DND-41 (cell line): ENCODE measurements at regions not wholly inside any gene's neighbourhood (a gene's known extent, or its start where the extent isn't known, plus 50 kb on each side); places are given as distances from the start of the nearest gene placed in this dataset.

Source experiments
- ATAC-seq: fragments of 200-7000 bp; cut with Tn5 transposase; 3 replicates; pipeline ENCODE4 v1.9.1; 2021; ENCODE audit warnings: low read depth; ENCODE audit not compliant: insufficient read depth
- DNase-seq: peaks from one replicate; pipeline ENCODE4 v3.0.0-alpha.2; 2020
- H2AFZ ChIP-seq: 2 replicates; pipeline ENCODE4 v1.6.0; 2012; ENCODE audit warnings: low read depth, low read length
- H3K27ac ChIP-seq: 2 replicates; pipeline ENCODE4 v1.5.1; 2012; ENCODE audit warnings: low read length, inconsistent platforms
- H3K27me3 ChIP-seq: fragments of 200-600 bp; sonication (generic); 2 replicates; pipeline ENCODE4 v1.6.0; 2012; ENCODE audit warnings: low read length, mild to moderate bottlenecking, inconsistent platforms; ENCODE audit not compliant: insufficient read depth, poor library complexity
- H3K36me3 ChIP-seq: 2 replicates; pipeline ENCODE4 v1.5.1; 2012; ENCODE audit warnings: low read length, inconsistent platforms; ENCODE audit not compliant: insufficient read depth
- H3K4me1 ChIP-seq: 2 replicates; pipeline ENCODE4 v1.5.1; 2012; ENCODE audit warnings: mild to moderate bottlenecking, low read length; ENCODE audit not compliant: insufficient read depth
- H3K4me2 ChIP-seq: 2 replicates; pipeline ENCODE4 v1.6.0; 2012; ENCODE audit warnings: mild to moderate bottlenecking, moderate library complexity, low read length, inconsistent platforms; ENCODE audit not compliant: insufficient read depth
- H3K4me3 ChIP-seq, 2 experiments: fragments of 200-600 bp in 1 of 2; shearing (Covaris generic) in 1 of 2; 2 replicates each; pipeline ENCODE4 v1.5.1; 2012 to 2016; ENCODE audit warnings: inconsistent platforms in 2 of 2, low read length in 2 of 2, mild to moderate bottlenecking in 2 of 2, low read depth in 1 of 2, moderate library complexity in 1 of 2
- H3K79me2 ChIP-seq: 2 replicates; pipeline ENCODE4 v1.6.0; 2012; ENCODE audit warnings: low read length, inconsistent platforms; ENCODE audit not compliant: insufficient read depth
- H3K9ac ChIP-seq: 2 replicates; pipeline ENCODE4 v1.6.0; 2012; ENCODE audit warnings: low read depth, mild to moderate bottlenecking, inconsistent platforms, low read length, moderate library complexity
- H3K9me3 ChIP-seq: 2 replicates; pipeline ENCODE4 v1.5.1; 2012; ENCODE audit warnings: low read length, moderate library complexity, mild to moderate bottlenecking, inconsistent platforms; ENCODE audit not compliant: insufficient read depth, severe bottlenecking
- H4K20me1 ChIP-seq: 2 replicates; pipeline ENCODE4 v1.6.0; 2012; ENCODE audit warnings: low read length; ENCODE audit not compliant: insufficient read depth
- EZH2 ChIP-seq: IDR thresholded peaks from 3 replicates; pipeline ENCODE4 v1.6.1; 2012; ENCODE audit warnings: borderline replicate concordance, low read depth, mild to moderate bottlenecking, moderate library complexity, low read length, inconsistent platforms; ENCODE audit not compliant: severe bottlenecking
- TF ChIP-seq, protein P1 (sequence below): IDR thresholded peaks from 2 replicates; pipeline ENCODE4 v1.5.1; 2012; ENCODE audit warnings: borderline replicate concordance, low read length, moderate library complexity, mild to moderate bottlenecking; ENCODE audit not compliant: poor library complexity, severe bottlenecking; ENCODE audit errors: extremely low read depth

DNA sequence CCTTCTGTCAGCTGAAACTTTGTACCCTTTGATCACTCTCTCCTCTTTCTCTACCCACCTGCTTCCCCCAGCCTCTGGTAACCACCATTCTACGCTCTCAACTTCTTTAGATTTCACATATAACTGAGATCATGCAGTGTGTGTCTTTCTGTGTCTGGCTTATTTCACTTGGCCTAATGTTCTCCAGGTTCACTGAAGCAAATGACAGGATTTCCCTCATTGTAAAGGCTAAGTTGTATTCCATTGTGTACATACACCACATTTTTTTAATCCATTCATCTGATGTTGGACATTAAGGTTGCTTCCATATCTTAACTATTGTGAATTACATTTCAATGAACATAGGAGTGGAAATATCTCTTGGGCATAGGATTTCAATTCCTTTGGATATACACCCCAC lies 207.6 kb downstream of the MIAT start:
- ATAC-seq (no peak), DNase-seq (no peak)
- Histone ChIP-seq H3K36me3 (no peaks in the 10 kb centered on the region), H4K20me1 (no peaks in the 10 kb centered on the region), H3K27ac (no peak overlapping the region), H3K4me1 (no peaks in the 10 kb centered on the region), H3K9me3 (no peaks in the 10 kb centered on the region), H2AFZ (no peak overlapping the region), H3K79me2 (no peaks in the 10 kb centered on the region), H3K27me3 (no peaks in the 10 kb centered on the region), H3K4me3 (no peak overlapping the region), H3K4me2 (no peak overlapping the region), H3K9ac (no peak overlapping the region)
- TF ChIP-seq EZH2 = no peak
- TF ChIP-seq, protein P1, sequence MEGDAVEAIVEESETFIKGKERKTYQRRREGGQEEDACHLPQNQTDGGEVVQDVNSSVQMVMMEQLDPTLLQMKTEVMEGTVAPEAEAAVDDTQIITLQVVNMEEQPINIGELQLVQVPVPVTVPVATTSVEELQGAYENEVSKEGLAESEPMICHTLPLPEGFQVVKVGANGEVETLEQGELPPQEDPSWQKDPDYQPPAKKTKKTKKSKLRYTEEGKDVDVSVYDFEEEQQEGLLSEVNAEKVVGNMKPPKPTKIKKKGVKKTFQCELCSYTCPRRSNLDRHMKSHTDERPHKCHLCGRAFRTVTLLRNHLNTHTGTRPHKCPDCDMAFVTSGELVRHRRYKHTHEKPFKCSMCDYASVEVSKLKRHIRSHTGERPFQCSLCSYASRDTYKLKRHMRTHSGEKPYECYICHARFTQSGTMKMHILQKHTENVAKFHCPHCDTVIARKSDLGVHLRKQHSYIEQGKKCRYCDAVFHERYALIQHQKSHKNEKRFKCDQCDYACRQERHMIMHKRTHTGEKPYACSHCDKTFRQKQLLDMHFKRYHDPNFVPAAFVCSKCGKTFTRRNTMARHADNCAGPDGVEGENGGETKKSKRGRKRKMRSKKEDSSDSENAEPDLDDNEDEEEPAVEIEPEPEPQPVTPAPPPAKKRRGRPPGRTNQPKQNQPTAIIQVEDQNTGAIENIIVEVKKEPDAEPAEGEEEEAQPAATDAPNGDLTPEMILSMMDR = no peak

DNA sequence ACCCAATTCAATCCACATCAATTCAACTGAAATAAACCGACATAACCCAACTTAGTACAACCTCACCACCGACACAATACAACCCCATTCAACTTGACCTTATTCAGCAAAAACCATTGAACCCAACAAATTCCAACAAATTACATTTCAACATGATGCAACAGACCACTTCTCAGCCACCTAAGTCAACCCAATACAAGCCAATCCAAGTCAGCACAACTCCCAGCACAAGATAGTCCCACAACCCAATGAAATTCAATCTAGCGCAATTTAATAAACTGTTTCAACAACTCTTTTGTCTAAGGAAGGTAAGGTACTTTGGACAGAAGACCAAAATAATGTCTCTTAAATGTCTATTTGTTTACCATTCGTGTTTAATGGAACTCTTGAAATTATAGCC lies 226.0 kb downstream of the MIAT start:
- Histone ChIP-seq H3K4me2 (no peak overlapping the region), H4K20me1 (no peaks in the 10 kb centered on the region), H3K27ac (no peak overlapping the region), H3K4me3 (no peak overlapping the region), H2AFZ (no peak overlapping the region), H3K36me3 (no peaks in the 10 kb centered on the region), H3K79me2 (no peaks in the 10 kb centered on the region), H3K9me3 (no peaks in the 10 kb centered on the region), H3K9ac (no peak overlapping the region), H3K4me1 (no peaks in the 10 kb centered on the region), H3K27me3 (no peaks in the 10 kb centered on the region)
- no peak for ATAC-seq
- TF ChIP-seq, protein P1 = no peak
- no peak for TF ChIP-seq EZH2
- no peak for DNase-seq

DNA sequence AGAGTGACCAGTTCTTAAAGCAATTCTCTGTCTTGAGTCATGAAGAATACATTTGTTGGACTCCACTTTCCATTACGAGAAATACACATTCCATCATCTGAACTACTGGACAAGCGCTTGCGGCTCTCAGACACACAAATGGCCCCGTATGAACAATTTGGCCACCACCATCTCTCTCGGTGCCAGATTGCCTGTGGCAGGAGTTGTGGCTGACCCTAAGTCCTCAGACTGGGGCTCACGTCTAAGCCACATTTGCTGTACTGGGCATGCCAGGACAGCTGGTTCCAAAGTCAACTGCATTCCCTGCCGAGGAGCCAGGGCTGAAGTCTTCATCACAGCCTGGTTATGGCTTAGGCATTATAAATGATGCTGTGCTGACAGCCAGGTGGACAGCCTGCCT lies 227.5 kb downstream of the MIAT start:
- H3K27me3 ChIP-seq = no peaks in the 10 kb centered on the region
- TF ChIP-seq, protein P1 = no peak
- no peak for TF ChIP-seq EZH2
- H3K79me2 ChIP-seq = no peaks in the 10 kb centered on the region
- H3K4me3 ChIP-seq = no peak overlapping the region
- H2AFZ ChIP-seq = no peak overlapping the region
- no peaks in the 10 kb centered on the region for H4K20me1 ChIP-seq
- no peak overlapping the region for H3K4me2 ChIP-seq
- no peak for ATAC-seq
- H3K9ac ChIP-seq = no peak overlapping the region
- H3K27ac ChIP-seq = no peak overlapping the region
- no peaks in the 10 kb centered on the region for H3K36me3 ChIP-seq
- no peaks in the 10 kb centered on the region for H3K9me3 ChIP-seq
- no peak for DNase-seq
- no peaks in the 10 kb centered on the region for H3K4me1 ChIP-seq

DNA sequence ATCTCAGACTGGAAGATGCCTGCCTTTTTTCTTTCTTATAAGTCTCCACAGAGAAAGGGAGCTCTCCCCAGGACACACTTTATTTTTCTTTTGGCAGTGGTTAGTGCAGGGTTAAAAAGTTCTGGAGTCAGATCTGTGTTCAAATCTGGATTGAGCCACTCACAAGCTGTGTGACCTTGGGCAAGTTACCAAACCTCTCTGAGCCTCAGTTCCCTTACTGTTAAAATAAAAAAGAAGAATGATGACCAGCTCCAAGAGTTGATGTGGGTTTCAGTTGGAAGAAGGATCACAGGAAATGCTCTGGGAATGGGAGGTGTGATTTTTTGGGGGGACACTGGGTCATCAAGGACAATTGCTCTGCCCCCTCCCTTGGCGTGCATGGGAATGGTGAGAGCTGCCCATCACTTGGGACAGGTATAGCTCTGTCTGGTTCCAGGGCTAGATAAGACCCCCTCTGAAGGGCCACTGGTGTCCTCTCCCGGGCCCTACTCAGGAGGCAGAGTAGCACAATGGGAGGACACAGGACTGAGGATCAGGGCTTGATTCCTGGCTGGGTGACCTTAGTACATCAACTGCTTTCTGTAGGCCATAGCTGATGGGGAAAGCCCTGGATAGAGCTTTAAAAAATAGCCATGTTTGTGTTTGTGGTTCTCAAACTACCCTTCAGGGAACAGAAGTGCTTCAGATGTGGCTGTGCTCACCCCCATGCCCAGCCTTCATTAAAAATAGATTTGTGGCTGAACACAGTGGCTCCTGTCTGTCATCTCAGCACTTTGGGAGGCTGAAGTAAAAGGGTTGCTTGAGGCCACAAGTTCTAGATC lies 228.3 kb downstream of the MIAT start:
- no peaks in the 10 kb centered on the region for H3K79me2 ChIP-seq
- H3K4me1 ChIP-seq = no peaks in the 10 kb centered on the region
- DNase-seq (no peak), ATAC-seq (no peak)
- H3K9ac ChIP-seq = no peak overlapping the region
- H3K27ac ChIP-seq = no peak overlapping the region
- H3K9me3 ChIP-seq = no peaks in the 10 kb centered on the region
- H4K20me1 ChIP-seq = no peaks in the 10 kb centered on the region
- no peak overlapping the region for H2AFZ ChIP-seq
- H3K4me3 ChIP-seq = no peak overlapping the region
- TF ChIP-seq, protein P1 = no peak
- TF ChIP-seq EZH2 = no peak
- no peaks in the 10 kb centered on the region for H3K36me3 ChIP-seq
- no peaks in the 10 kb centered on the region for H3K27me3 ChIP-seq
- H3K4me2 ChIP-seq = no peak overlapping the region
